ENCODE measurements at regions not wholly inside any gene's neighbourhood (a gene's known extent, or its start where the extent isn't known, plus 50 kb on each side); places are given as distances from the start of the nearest gene placed in this dataset.

DNA sequence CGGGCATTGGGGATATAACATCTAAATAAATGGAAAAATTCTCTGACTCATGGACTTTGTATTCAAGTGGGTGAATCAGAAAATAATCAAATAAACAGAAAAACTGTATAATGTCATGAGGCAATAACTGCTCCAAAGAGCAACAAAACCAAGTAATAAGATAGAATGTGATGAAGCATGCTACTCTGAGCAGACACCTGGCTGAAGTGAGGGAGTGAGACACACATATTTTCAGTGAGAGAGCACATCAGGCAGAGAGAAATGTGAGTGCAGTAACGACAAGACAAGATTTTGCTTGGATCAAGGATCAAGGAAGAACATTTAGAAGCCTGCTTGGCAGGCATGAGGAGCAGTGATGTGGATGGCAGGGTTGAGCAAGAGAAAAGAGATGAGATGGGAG, 75.8 kb upstream of the CCDC91 start:
- TF ChIP-seq FOXA1 (IDR thresholded peaks at IDR 0.05) = no peak
- no peak for TF ChIP-seq FOXA2 (IDR thresholded peaks at IDR 0.05)
- no peak for TF ChIP-seq HNF4G (IDR thresholded peaks at IDR 0.05)
- TF ChIP-seq GABPA (IDR thresholded peaks at IDR 0.05 in 1 of 2, conservative IDR thresholded peaks at IDR 0.05 in 1 of 2) = no peak
- H3K4me1 ChIP-seq (ENCODE audit: control insufficient read depth in 4 of 4, insufficient read depth in 4 of 4, low read length in 3 of 4) = no peaks in the 10 kb centered on the region
- no peaks in the 10 kb centered on the region for H3K9me3 ChIP-seq (ENCODE audit: control insufficient read depth in 4 of 4, low read length in 3 of 4)
- no peak overlapping the region for H3K4me3 ChIP-seq (ENCODE audit: low read depth in 1 of 3, low read length in 3 of 3)
- H3K36me3 ChIP-seq (ENCODE audit: control insufficient read depth in 4 of 4, insufficient read depth in 3 of 4, low read depth in 1 of 4, low read length in 3 of 4) = no peaks in the 10 kb centered on the region
- 80% methylated on average over 2 of the region's 2 CpGs for WGBS
- DNase-seq (ENCODE audit: low spot score) = no peak
- no peak overlapping the region for H3K27ac ChIP-seq (ENCODE audit: low read depth in 1 of 2, low read length in 2 of 2)
- no peak overlapping the region for H3K9ac ChIP-seq (ENCODE audit: low read depth in 1 of 2, low read length in 2 of 2)
- H3K27me3 ChIP-seq (ENCODE audit: control insufficient read depth in 4 of 4, insufficient read depth in 4 of 4, low read length in 3 of 4) = no peaks in the 10 kb centered on the region

DNA sequence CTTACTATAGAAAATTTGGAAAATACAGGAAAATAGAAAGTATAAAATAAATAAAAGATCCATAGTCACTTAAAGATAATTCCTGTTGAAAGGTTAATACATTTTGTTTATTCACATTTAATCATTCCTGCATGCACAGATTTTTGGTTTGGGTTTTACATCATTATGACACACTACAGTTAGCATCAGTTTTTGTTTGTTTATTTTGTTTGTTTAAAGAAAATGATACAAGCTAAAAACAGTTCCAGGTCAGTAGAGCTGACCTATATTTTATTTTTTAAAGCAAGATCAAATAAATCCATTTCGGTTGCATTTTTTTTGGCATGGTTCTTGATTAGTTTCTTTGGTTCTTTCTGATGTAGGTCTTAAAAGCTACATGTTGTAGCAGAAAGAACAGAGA, 68.8 kb upstream of the CCDC91 start:
- WGBS = 75% methylated on average over 1 of the region's 1 CpG
- H3K4me1 ChIP-seq (ENCODE audit: control insufficient read depth in 4 of 4, insufficient read depth in 4 of 4, low read length in 3 of 4) = no peaks in the 10 kb centered on the region
- H3K27ac ChIP-seq (ENCODE audit: low read depth in 1 of 2, low read length in 2 of 2) = no peak overlapping the region
- no peak overlapping the region for H3K9ac ChIP-seq (ENCODE audit: low read depth in 1 of 2, low read length in 2 of 2)
- no peak for DNase-seq (ENCODE audit: low spot score)
- no peak for TF ChIP-seq FOXA1 (IDR thresholded peaks at IDR 0.05)
- TF ChIP-seq TAF1 (conservative IDR thresholded peaks at IDR 0.05) = no peak
- TF ChIP-seq, protein P1, sequence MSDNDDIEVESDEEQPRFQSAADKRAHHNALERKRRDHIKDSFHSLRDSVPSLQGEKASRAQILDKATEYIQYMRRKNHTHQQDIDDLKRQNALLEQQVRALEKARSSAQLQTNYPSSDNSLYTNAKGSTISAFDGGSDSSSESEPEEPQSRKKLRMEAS (IDR thresholded peaks at IDR 0.05) = no peak
- TF ChIP-seq FOXA2 (IDR thresholded peaks at IDR 0.05) = no peak
- no peak for TF ChIP-seq GABPA (IDR thresholded peaks at IDR 0.05 in 1 of 2, conservative IDR thresholded peaks at IDR 0.05 in 1 of 2)
- H3K9me3 ChIP-seq (ENCODE audit: control insufficient read depth in 4 of 4, low read length in 3 of 4) = no peaks in the 10 kb centered on the region
- H3K4me3 ChIP-seq (ENCODE audit: low read depth in 1 of 3, low read length in 3 of 3) = no peak overlapping the region
- no peaks in the 10 kb centered on the region for H3K27me3 ChIP-seq (ENCODE audit: control insufficient read depth in 4 of 4, insufficient read depth in 4 of 4, low read length in 3 of 4)
- no peaks in the 10 kb centered on the region for H3K36me3 ChIP-seq (ENCODE audit: control insufficient read depth in 4 of 4, insufficient read depth in 3 of 4, low read depth in 1 of 4, low read length in 3 of 4)

GRCh38 chr12:28121899-28122655, 68.2 kb upstream of the CCDC91 start:
- 80% methylated on average over 4 of the region's 4 CpGs for WGBS
- no peak overlapping the region for H3K9ac ChIP-seq (ENCODE audit: low read depth in 1 of 2, low read length in 2 of 2)
- TF ChIP-seq NR2F2 (IDR thresholded peaks at IDR 0.05) (no peak), GABPA (IDR thresholded peaks at IDR 0.05 in 1 of 2, conservative IDR thresholded peaks at IDR 0.05 in 1 of 2) (no peak)
- TF ChIP-seq, protein P2, sequence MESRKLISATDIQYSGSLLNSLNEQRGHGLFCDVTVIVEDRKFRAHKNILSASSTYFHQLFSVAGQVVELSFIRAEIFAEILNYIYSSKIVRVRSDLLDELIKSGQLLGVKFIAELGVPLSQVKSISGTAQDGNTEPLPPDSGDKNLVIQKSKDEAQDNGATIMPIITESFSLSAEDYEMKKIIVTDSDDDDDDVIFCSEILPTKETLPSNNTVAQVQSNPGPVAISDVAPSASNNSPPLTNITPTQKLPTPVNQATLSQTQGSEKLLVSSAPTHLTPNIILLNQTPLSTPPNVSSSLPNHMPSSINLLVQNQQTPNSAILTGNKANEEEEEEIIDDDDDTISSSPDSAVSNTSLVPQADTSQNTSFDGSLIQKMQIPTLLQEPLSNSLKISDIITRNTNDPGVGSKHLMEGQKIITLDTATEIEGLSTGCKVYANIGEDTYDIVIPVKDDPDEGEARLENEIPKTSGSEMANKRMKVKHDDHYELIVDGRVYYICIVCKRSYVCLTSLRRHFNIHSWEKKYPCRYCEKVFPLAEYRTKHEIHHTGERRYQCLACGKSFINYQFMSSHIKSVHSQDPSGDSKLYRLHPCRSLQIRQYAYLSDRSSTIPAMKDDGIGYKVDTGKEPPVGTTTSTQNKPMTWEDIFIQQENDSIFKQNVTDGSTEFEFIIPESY (IDR thresholded peaks at IDR 0.05) = no peak
- TF ChIP-seq, protein P3, sequence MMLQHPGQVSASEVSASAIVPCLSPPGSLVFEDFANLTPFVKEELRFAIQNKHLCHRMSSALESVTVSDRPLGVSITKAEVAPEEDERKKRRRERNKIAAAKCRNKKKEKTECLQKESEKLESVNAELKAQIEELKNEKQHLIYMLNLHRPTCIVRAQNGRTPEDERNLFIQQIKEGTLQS (IDR thresholded peaks at IDR 0.05) = no peak
- no peaks in the 10 kb centered on the region for H3K36me3 ChIP-seq (ENCODE audit: control insufficient read depth in 4 of 4, insufficient read depth in 3 of 4, low read depth in 1 of 4, low read length in 3 of 4)
- H3K4me1 ChIP-seq (ENCODE audit: control insufficient read depth in 4 of 4, insufficient read depth in 4 of 4, low read length in 3 of 4) = no peaks in the 10 kb centered on the region
- no peak for DNase-seq (ENCODE audit: low spot score)
- no peaks in the 10 kb centered on the region for H3K9me3 ChIP-seq (ENCODE audit: control insufficient read depth in 4 of 4, low read length in 3 of 4)
- H3K27ac ChIP-seq (ENCODE audit: low read depth in 1 of 2, low read length in 2 of 2) = no peak overlapping the region
- H3K27me3 ChIP-seq (ENCODE audit: control insufficient read depth in 4 of 4, insufficient read depth in 4 of 4, low read length in 3 of 4) = no peaks in the 10 kb centered on the region
- H3K4me3 ChIP-seq (ENCODE audit: low read depth in 1 of 3, low read length in 3 of 3) = no peak overlapping the region

DNA sequence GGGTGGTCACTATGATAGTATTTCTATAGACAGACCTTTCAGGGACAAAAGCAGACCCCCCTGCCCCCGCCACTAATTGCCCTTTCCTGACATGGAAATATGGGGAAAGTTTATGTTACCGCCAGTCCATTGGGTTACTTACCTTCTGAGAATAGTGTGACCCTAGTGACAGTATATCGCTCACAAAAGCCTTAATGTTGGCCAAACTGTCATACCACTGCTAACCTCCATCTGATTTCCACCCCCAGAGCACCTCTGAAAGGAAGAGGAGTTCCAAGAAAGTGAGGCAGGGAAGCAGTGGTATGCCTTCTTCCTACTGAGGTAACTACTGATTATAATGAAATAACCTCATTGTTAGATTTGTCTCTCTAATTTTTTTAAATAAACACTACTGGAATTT, 67.5 kb upstream of the CCDC91 start:
- Histone ChIP-seq H3K9ac (ENCODE audit: low read depth in 1 of 2, low read length in 2 of 2) (no peak overlapping the region), H3K27ac (ENCODE audit: low read depth in 1 of 2, low read length in 2 of 2) (no peak overlapping the region), H3K4me3 (ENCODE audit: low read depth in 1 of 3, low read length in 3 of 3) (no peak overlapping the region), H3K27me3 (ENCODE audit: control insufficient read depth in 4 of 4, insufficient read depth in 4 of 4, low read length in 3 of 4) (no peaks in the 10 kb centered on the region), H3K4me1 (ENCODE audit: control insufficient read depth in 4 of 4, insufficient read depth in 4 of 4, low read length in 3 of 4) (no peaks in the 10 kb centered on the region), H3K36me3 (ENCODE audit: control insufficient read depth in 4 of 4, insufficient read depth in 3 of 4, low read depth in 1 of 4, low read length in 3 of 4) (no peaks in the 10 kb centered on the region), H3K9me3 (ENCODE audit: control insufficient read depth in 4 of 4, low read length in 3 of 4) (no peaks in the 10 kb centered on the region)
- no peak for DNase-seq (ENCODE audit: low spot score)
- 88% methylated on average over 3 of the region's 3 CpGs for WGBS
- TF ChIP-seq FOXA1 (IDR thresholded peaks at IDR 0.05) (no peak), HNF4G (IDR thresholded peaks at IDR 0.05) (no peak)
- TF ChIP-seq, protein P1 (IDR thresholded peaks at IDR 0.05) = no peak
- TF ChIP-seq, protein P2 (IDR thresholded peaks at IDR 0.05) = no peak

Measured in liver (tissue), 7 donors.